GM18498 (cell line): ENCODE measurements at regions not wholly inside any gene's neighbourhood (a gene's known extent, or its start where the extent isn't known, plus 50 kb on each side); places are given as distances from the start of the nearest gene placed in this dataset.
"Not testable (repeated sequence)": the region's sequence is repeated elsewhere in the genome, so short reads cannot be mapped to it uniquely, and the experiment has no call there.

Experiments
- ATAC-seq: cut with Tn5 transposase; IDR thresholded peaks from one replicate; pipeline ENCODE4 v1.9.1; 2021; ENCODE audit warnings: mild to moderate bottlenecking, moderate library complexity; ENCODE audit not compliant: unreplicated experiment

DNA sequence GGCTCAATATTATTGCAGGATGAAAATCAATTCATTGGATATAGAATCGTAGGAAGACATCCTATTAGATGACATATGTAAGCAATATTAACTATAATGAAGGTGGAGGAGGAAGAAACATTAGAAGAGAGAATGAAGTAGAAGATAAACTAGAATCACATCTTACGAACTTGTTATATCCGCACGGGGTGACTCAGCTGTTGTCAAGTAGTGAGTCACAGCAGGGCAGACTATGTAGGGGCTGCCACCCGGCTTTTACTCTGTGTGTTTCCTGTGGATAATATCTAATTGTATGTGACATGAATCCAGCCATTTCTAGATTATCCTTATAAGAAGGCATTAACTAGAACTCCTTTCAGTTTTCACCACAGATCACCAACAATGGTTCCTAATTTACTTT, 520.2 kb downstream of the DOK5 start:
- ATAC-seq = no peak

DNA sequence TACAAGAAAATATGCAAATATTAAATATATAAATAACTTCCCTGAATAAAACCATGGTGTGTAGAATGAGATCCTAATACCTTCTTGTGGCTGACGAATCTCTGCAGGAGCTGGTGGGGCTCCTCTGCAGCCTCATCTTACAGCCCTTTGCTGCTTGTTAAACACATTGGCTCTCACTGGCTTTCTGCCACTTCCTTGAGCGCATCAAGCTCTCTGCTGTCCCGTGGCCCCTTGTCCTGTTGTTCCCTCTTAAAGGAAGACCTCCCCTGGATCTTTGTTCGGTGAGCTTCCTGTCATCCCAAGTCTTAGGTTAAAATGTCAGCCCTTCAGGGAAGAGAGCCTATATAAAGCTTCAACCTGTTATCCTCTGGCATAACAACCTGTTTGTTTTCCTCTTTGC, 519.6 kb downstream of the DOK5 start:
- ATAC-seq = no peak

DNA sequence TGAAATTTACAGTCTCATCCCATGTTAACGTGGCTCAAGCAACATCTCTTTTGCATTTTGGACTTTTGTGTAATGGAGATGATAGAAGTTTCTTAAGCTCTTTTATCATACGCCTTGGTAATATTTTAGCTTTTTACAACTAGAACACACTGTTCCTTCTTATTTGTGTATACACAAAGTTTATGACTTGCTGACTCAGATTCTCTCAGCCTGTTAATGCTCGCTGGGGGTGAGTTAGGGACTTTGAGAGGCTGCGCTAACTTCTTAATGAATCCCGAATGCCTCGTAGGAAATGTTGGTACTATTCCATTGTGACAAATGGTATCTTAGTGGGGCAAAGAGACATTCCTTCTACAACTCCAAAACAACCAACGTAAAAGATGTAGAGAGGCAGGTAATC, 509.7 kb downstream of the DOK5 start:
- ATAC-seq = no peak

DNA sequence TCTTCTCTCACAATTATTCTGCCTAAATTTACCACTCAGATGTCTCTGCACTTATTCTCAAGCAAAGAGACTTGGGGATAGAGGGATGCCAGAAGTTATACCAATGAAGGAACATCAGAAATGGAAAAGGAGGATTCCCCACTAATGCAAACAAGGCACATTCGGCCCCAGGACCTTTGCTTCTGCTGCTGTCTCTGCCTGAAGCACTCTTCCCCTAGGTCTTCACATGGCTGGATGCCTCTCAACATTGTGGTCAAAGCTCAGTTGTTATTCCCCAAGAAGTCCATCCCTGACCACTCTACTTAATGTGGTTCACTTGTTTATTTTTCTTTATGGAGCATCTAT, 508.7 kb downstream of the DOK5 start:
- no peak for ATAC-seq

DNA sequence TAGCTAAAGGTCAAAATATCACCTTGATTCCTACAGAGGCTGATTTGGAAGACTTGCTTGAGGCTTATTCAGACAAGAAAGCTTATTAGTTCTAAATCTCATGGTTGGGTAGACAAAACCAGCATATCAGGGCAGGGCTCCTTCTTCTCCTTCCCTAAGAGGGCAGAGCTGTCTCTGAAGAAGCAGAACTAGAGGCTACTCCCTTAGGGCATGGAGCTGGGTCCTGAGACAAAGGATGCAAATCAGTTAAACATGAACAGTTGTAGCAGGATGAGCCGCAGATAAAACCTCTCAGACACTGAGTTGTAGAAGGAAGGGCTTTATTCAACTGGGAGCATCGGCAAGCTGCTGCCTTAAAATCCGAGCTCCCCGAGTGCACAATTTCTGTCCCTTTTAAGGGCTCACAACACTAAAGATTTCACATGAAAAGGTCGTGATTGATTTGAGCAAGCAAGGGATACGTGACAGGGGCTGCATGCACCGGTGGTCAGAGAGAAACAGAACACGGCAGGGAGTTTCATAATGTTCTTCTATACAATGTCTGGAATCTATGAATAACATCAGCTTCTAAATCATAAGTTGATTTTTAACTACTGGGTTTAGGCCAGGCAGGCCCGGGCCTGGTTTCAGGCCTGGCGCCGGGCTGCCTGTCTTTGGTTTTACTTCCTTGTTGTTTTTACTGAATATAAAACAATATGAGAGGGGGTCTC, 508.2 kb downstream of the DOK5 start:
- not testable (repeated sequence) for ATAC-seq

DNA sequence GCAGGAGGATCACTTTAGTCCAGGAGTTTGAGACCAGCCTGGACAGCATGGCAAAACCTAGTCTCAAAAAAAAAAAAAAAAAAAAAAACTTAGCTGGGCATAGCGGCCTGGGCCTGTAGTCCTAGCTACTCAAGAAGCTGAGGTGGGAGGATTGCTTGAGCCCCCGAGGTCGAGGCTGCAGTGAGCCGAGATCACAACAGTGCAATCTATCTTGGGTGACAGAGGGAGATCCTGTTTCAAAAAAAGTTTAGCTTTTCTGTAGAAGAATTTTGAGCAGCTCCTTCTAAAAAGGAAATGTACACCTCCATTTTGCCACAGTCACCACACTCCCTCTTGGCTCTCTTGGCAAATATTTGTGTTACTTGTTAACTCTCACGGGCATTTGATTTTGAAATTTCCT, 505.8 kb downstream of the DOK5 start:
- no peak for ATAC-seq

DNA sequence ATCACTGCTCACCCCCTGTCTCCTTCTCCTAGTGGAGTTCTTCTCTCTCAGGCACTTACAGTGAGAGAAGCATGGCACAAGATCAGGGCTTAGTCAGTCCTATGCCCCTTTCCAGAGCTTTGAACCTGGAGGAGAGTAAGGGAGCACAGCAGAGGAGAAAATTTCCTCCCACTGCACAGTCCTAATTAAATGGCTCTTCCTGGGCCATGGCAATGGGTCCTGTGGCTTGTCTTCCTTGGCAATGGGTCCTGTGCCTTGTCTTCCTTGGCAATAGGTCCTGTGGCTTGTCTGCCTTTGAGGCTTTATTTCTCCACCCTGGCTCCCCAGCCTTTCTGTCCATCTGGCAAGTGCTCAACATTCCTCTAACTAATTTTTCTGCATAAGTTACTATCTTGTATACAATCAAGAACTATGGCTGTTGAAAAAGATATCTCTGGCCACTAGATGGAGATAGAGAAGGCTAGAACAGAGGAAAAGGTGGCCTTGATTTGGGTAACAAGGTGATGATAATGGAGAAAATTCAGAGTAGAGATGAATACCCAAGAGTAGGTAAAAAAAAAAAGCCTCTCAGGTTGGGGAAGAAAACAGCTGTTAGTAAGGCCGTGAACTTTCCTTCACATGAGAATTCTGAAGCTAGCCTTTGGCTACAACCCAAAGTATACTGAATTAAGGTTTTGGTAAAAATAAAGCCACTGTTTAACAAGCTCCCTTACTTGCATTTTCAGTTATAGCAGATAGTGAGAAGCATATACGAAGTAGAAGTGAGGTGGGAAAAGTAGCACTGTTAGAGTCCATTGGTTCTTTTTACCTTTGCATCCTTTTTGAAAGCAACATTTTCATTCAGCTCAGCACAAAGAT, 504.9 kb downstream of the DOK5 start:
- no peak for ATAC-seq

DNA sequence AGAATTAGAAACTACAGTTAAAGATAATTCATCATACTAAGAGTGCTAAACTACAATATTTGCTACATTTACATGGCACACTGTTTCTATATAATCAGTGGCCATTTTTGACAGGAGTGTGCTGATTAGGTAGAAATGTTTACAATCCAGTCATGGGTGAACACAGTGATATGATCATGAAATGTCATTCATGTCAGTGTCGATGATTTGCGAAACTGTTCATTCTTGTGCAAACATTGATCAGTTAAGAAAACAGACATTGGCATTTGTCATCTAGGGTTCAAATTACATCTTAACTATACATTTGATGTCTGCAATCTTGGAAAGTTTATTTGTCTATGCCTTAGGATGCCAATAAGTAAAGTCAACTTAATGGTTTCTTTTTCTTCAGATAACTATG, 474.9 kb downstream of the DOK5 start:
- ATAC-seq = no peak

DNA sequence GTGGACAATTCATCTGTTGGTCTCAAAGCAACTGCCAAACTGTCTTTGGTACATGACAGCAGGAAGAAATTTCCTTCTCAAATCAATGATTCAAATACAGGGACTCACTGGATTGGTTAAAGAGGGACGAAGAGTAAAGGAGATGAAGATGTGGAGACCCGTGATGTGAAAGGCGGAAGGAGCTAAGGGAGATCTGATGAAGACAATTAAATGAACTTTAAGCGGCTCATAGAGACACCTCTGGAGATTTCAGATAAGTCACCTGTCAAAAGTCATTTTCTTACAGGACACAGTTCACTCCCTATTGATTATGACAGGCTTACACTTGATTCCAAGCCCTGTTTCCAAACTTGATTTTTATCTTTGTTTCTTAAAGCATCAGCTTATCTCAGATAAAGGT, 466.3 kb downstream of the DOK5 start:
- ATAC-seq = no peak

DNA sequence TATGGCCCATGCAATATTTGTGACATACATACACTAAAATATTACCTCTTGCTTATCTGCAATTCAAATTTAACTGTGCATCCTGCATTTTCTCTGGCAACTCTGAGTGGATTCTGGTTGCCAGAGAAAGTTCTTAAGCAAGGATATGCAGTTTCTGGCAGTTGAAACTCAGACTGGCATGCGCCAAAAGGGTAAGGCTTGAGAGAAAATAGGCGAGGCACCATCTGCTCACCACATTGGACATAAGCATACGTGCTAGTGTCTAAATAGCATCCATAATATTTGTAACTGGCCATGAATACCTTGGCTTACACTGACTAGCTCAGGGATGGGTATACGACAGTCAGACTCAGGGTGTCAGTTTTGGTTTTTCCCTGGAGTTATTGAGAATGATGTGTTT, 465.1 kb downstream of the DOK5 start:
- no peak for ATAC-seq

DNA sequence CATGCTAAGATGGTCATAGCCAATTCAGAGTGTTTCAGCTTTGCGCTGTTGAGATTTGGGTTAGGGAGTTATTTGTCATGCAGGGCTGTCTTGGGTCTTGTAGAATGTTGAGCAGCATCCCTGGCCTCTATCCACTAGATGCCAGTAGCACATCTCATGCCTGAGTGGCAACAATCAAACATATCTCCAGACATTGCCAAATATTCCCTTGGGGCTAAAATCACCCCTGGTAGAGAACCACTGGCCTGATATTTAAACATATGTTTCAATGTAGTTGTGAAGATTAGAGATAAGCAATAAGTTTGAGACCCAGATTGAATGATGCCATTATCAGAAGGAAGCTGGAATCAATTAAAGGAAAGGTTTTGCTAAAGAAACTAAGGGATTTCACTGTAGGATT, 463.3 kb downstream of the DOK5 start:
- no peak for ATAC-seq

DNA sequence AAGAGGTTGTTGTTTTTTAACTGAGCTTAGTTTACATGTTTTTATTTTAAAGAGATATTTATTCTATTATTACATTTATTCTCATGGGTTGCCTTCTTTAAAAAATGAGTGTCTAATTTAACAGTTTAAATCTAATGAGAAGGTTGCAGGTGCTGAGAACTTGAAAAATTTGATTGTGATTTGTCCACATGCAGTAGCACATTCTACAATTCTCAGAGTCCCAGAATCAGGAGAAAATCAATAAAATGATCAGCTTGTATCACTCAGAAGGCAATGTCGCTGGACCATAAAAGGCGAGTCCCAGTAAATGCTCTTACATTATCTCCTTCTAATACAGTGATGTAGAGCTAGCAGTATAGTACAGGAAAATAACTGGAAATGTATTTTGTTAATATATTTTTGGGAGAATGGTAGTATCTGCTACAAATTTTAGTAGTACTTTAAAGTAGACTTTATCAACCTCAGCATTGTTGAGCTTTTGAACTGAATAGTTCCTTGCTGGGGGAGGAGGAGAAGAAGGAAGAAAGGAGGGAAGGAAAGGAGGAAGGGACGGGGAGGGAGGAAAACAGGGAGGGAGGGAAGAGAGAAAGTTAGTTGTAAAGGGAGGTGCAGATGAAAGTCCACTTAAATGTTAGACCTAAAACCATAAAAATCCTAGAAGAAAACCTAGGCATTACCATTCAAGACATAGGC, 458.0 kb downstream of the DOK5 start:
- ATAC-seq = no peak

DNA sequence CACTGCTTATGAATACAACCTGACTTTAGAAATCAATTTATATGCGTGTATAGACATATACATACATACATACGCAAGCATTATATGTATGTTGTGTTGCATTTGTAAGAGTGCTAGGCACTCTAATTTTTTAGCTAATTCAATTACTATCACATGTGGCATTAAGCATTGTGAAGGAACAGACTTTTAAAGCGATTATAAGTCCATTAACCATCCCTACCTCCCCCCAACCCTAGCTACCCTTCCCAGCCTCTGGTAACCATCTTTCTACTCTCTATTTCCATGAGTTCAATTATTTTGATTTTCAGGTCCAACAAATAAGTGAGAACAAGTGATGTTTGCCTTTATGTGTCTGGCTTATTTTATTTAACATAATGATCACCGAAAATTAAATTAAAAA, 453.8 kb downstream of the DOK5 start:
- ATAC-seq = no peak

DNA sequence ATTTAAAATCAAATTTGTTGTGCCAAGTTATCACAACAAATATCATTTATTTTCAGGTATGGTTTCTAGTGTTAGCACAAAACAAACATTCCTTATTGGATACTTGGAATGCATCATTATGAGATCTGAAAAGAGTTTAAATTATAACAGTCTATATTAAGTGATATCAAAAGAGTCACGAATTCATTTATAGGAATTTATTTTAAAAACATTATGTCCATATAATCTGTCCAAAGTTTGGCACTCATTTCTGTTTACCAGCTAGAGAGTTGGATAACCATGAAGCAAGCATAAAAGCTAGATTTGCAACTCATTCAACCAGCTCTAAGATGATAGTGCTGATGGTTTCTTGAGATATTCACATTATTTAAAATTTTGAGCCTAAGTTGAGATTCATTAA, 453.2 kb downstream of the DOK5 start:
- ATAC-seq = no peak

DNA sequence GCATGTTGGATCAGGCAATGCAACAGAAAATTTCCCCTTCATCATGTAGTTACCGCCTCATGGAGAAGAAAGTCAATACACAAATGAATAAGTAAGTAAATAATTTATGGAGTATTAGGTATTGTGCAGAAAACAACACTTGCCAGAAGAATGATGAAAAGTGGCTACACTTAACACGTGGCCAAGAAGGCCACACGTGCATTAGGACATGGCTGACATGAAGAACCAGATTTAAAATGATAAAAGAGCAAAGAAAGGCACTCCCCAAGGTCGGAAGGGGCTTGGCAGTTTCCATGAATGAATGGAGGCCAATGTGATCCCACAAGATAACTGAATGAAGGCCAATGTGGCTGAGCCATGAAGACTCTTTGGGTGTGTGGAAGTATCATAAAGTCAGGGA, 447.2 kb downstream of the DOK5 start:
- ATAC-seq = no peak

DNA sequence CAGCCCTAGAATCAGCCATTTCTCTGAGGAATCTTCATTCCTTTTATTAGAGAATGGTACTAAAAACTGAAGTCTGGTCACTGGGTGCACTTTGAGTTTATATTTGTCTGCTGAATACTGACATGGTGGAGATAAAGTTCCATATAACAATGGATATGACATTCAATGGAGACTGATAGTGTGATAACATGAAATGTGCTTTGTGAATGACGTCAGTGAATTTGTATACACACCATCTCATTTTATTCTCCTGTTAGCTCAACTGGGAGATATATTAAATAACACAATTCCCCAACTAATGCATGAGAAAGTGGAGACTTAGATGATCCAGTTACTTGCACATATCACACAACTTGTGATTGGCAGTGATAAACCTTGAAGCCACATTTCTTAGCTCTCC, 446.7 kb downstream of the DOK5 start:
- no peak for ATAC-seq

DNA sequence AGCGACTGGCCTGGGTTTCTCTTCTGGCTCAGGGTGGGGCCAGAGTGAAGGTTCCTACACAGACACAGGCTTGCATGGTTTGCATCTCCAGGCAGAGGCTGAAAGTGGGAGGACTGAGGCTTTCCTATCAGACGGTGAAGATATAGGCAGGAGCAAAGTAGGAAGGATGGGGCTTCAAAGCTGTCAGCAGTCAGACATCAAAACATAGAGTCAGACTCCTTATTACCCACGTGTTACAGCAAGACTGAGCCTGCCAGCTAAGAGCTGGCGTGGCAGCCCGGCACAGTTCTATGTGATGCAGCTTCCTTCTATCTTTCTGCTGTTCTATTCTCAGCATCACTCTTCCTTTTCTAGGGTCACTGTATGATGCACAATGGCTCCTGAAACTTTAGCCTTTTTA, 445.1 kb downstream of the DOK5 start:
- ATAC-seq = no peak

DNA sequence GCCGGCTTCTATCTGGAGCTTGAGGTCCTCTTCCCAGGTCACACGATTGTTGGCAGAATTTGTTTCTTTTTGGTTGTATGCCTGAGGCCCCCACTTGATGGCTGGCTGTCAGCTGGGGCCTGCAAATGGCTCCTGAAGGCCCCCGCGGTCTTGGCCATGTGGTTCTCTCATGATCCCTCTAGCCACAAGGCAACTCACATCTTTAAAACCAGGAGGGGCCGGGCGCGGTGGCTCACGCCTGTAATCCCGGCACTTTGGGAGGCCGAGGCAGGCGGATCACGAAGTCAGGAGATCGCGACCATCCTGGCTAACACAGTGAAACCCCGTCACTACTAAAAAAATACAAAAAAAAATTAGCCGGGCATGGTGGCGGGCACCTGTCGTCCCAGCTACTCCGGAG, 443.6 kb downstream of the DOK5 start:
- ATAC-seq = not testable (repeated sequence)

DNA sequence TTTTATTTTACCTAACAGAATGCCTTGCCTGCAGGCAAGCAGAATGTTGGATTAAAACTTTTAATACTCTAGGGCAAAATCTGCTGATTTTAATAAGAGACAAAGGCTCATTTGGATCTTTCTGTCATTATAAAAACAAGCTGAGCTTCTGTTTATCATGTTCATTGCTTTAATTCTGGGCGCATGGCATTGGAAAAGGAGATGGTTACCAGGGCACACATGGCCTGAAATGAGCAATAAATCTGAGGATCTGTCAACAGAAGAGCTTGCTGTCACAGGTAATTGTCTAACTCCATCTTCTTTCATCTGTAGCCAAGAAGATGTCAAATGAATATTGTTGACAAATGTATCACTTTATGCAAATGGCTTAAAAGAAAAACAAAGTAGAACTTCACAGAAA, 439.6 kb downstream of the DOK5 start:
- no peak for ATAC-seq

DNA sequence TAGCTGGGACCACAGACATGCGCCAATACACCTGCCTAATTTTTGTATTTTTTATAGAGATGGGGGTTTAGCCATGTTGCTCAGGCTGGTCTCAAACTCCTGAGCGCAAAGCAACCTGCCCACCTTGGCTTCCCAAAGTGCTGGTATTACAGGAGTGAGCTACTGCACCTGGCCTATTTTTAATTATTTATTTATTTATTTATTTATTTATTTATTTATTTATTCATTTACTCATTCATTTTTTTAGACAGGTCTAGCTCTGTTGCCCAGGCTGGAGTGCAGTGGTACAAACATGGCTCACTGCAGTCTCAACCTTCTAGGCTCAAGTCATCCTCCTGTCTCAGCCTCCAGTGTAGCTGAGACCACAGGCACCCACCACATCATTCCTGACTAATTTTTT, 434.3 kb downstream of the DOK5 start:
- no peak for ATAC-seq

DNA sequence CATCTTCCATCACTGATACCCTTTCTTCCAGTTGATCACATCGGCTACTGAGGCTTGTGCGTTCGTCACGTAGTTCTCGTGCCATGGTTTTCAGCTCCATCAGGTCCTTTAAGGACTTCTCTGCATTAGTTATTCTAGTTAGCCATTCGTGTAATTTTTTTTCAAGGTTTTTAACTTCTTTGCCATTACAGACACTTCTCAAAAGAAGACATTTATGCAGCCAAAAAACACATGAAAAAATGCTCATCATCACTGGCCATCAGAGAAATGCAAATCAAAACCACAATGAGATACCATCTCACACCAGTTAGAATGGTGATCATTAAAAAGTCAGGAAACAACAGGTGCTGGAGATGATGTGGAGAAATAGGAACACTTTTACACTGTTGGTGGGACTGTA, 430.7 kb downstream of the DOK5 start:
- ATAC-seq = not testable (repeated sequence)

DNA sequence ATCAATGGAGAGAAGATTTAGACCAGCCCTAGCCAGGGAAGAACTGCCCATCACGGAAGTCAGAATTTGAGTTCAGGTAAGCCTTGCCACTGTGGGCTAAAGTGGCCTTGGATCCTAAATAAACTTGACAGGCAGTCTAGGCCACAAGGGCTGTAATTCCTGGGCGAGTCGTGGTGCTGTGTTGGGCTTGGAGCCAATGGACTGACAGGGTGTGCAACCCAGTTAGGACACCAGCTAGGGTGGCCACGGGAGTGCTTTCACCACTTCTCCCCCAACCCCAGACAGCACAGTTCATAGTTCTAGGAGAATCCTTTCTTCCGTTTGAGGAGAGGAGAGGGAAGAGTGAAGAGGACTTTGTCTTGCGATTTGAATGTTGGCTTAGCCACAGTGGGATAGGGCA, 422.4 kb downstream of the DOK5 start:
- no peak for ATAC-seq
